Hepatocyte (in vitro differentiated cells): ENCODE measurements at regions not wholly inside any gene's neighbourhood (a gene's known extent, or its start where the extent isn't known, plus 50 kb on each side); places are given as distances from the start of the nearest gene placed in this dataset.
"Not testable (repeated sequence)": the region's sequence is repeated elsewhere in the genome, so short reads cannot be mapped to it uniquely, and the experiment has no call there.

Experiments
- DNase-seq: peaks from one replicate; pipeline ENCODE4 v3.0.0-alpha.2; 2016; ENCODE audit warnings: low spot score
- H2AFZ ChIP-seq: fragments of 200-600 bp; sonication (generic); 2 replicates; pipeline ENCODE4 v1.6.0; 2016; ENCODE audit warnings: antibody characterized with exemption, mild to moderate bottlenecking
- H3K27ac ChIP-seq: fragments of 200-600 bp; sonication (generic); 2 replicates; pipeline ENCODE4 v1.5.1; 2016; ENCODE audit warnings: mild to moderate bottlenecking
- H3K27me3 ChIP-seq: fragments of 200-600 bp; sonication (generic); 2 replicates; pipeline ENCODE4 v1.6.1; 2016
- H3K36me3 ChIP-seq: fragments of 200-600 bp; sonication (generic); replicated peaks from 2 replicates; pipeline ENCODE4 v1.5.1; 2016; ENCODE audit warnings: low read depth; ENCODE audit not compliant: insufficient read depth
- H3K4me1 ChIP-seq: fragments of 200-600 bp; sonication (generic); 2 replicates; pipeline ENCODE4 v1.5.1; 2016; ENCODE audit warnings: mild to moderate bottlenecking, moderate library complexity; ENCODE audit not compliant: insufficient read depth
- H3K4me2 ChIP-seq: fragments of 200-600 bp; sonication (generic); 2 replicates; pipeline ENCODE4 v1.6.0; 2016
- H3K4me3 ChIP-seq: fragments of 200-600 bp; sonication (generic); 2 replicates; pipeline ENCODE4 v1.5.1; 2016; ENCODE audit warnings: mild to moderate bottlenecking
- H3K79me2 ChIP-seq: fragments of 200-600 bp; sonication (generic); 2 replicates; pipeline ENCODE4 v1.6.0; 2017; ENCODE audit warnings: mild to moderate bottlenecking
- H3K9me2 ChIP-seq: fragments of 200-600 bp; sonication (generic); replicated peaks from 2 replicates; pipeline ENCODE4 v1.6.0; 2017; ENCODE audit warnings: mild to moderate bottlenecking; ENCODE audit not compliant: insufficient read depth
- H3K9me3 ChIP-seq: fragments of 200-600 bp; sonication (generic); 2 replicates; pipeline ENCODE4 v1.5.1; 2016; ENCODE audit warnings: low read depth, mild to moderate bottlenecking
- H4K20me1 ChIP-seq: fragments of 200-600 bp; sonication (generic); 2 replicates; pipeline ENCODE4 v1.6.0; 2016; ENCODE audit warnings: mild to moderate bottlenecking; ENCODE audit not compliant: insufficient read depth, poor library complexity, severe bottlenecking
- EZH2 ChIP-seq: fragments of 200-600 bp; sonication (generic); IDR thresholded peaks from 2 replicates; pipeline ENCODE4 v1.6.1; 2016; ENCODE audit warnings: antibody characterized with exemption, mild to moderate bottlenecking, borderline replicate concordance
- EZH2phosphoT487 ChIP-seq: fragments of 200-600 bp; sonication (generic); IDR thresholded peaks from one replicate; pipeline ENCODE4 v1.6.1; 2018; ENCODE audit warnings: antibody characterized with exemption, mild to moderate bottlenecking, low read depth, moderate library complexity; ENCODE audit not compliant: unreplicated experiment, severe bottlenecking
- WGBS: methylation state at CpG from one replicate; pipeline ENCODE4 v1.1.6; 2016; ENCODE audit warnings: low lambda C conversion rate; ENCODE audit errors: missing lambda C conversion rate; 5-methylcytosine and 5-hydroxymethylcytosine counted together
- TF ChIP-seq, protein P1 (sequence below): fragments of 200-600 bp; sonication (generic); IDR thresholded peaks from 2 replicates; pipeline ENCODE4 v1.5.1; 2016; ENCODE audit warnings: antibody characterized with exemption, mild to moderate bottlenecking; ENCODE audit not compliant: poor library complexity

DNA sequence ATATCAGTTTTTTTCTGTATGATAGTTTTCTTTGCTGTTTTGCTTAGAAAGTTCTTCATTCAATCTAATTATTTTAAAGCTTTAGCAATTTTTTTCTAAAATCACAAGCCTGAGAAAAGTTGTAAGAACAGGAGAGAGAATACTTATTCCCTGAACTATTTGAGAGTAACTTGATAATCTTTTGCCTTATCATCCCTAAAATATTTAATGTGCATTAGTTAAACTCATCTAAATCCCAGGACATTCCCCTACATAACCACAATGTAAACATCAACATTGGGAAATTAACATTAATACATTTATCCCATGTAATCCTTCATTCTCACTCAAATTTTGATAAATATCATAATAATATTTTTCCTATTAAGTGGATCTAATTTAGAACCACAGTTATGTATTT lies 241.8 kb downstream of the CD109 start:
- Histone ChIP-seq H3K36me3 (no peaks in the 10 kb centered on the region), H4K20me1 (no peaks in the 10 kb centered on the region), H3K4me3 (no peak overlapping the region), H3K79me2 (no peaks in the 10 kb centered on the region), H3K9me3 (no peaks in the 10 kb centered on the region), H3K4me1 (no peaks in the 10 kb centered on the region), H2AFZ (no peak overlapping the region), H3K27ac (no peak overlapping the region), H3K27me3 (no peaks in the 10 kb centered on the region), H3K9me2 (no peaks in the 10 kb centered on the region), H3K4me2 (no peak overlapping the region)
- TF ChIP-seq EZH2 (no peak), EZH2phosphoT487 (no peak)
- TF ChIP-seq, protein P1, sequence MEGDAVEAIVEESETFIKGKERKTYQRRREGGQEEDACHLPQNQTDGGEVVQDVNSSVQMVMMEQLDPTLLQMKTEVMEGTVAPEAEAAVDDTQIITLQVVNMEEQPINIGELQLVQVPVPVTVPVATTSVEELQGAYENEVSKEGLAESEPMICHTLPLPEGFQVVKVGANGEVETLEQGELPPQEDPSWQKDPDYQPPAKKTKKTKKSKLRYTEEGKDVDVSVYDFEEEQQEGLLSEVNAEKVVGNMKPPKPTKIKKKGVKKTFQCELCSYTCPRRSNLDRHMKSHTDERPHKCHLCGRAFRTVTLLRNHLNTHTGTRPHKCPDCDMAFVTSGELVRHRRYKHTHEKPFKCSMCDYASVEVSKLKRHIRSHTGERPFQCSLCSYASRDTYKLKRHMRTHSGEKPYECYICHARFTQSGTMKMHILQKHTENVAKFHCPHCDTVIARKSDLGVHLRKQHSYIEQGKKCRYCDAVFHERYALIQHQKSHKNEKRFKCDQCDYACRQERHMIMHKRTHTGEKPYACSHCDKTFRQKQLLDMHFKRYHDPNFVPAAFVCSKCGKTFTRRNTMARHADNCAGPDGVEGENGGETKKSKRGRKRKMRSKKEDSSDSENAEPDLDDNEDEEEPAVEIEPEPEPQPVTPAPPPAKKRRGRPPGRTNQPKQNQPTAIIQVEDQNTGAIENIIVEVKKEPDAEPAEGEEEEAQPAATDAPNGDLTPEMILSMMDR: no peak
- no peak for DNase-seq

GRCh38 chr6:73932866-73933265 lies 236.9 kb downstream of the CD109 start:
- Histone ChIP-seq H3K4me1 (no peaks in the 10 kb centered on the region), H3K9me2 (no peaks in the 10 kb centered on the region), H4K20me1 (no peaks in the 10 kb centered on the region), H3K27me3 (no peaks in the 10 kb centered on the region), H3K9me3 (no peaks in the 10 kb centered on the region), H3K4me3 (no peak overlapping the region), H3K4me2 (no peak overlapping the region), H3K79me2 (no peaks in the 10 kb centered on the region), H3K27ac (no peak overlapping the region), H3K36me3 (no peaks in the 10 kb centered on the region), H2AFZ (no peak overlapping the region)
- DNase-seq: no peak
- TF ChIP-seq, protein P1: no peak
- TF ChIP-seq EZH2 (no peak), EZH2phosphoT487 (no peak)

- Histone ChIP-seq H3K4me1 (no peaks in the 10 kb centered on the region), H2AFZ (no peak overlapping the region), H3K9me3 (no peaks in the 10 kb centered on the region), H3K36me3 (no peaks in the 10 kb centered on the region), H3K27ac (no peak overlapping the region), H3K27me3 (no peaks in the 10 kb centered on the region), H3K9me2 (no peaks in the 10 kb centered on the region), H3K4me2 (no peak overlapping the region), H3K79me2 (no peaks in the 10 kb centered on the region), H4K20me1 (no peaks in the 10 kb centered on the region), H3K4me3 (no peak overlapping the region)
- TF ChIP-seq EZH2 (no peak), EZH2phosphoT487 (no peak)
- TF ChIP-seq, protein P1: no peak
- 86% methylated on average over 3 of the region's 3 CpGs for WGBS
- DNase-seq: no peak
Measured at GRCh38 chr6:73929405-73929804, 233.4 kb downstream of the CD109 start.

- H3K79me2 ChIP-seq: no peaks in the 10 kb centered on the region
- H3K4me2 ChIP-seq: no peak overlapping the region
- H3K27ac ChIP-seq: no peak overlapping the region
- H3K36me3 ChIP-seq: no peaks in the 10 kb centered on the region
- no peaks in the 10 kb centered on the region for H3K9me2 ChIP-seq
- TF ChIP-seq, protein P1: no peak
- TF ChIP-seq EZH2phosphoT487 (no peak), EZH2 (no peak)
- no peak for DNase-seq
- H2AFZ ChIP-seq: no peak overlapping the region
- no peaks in the 10 kb centered on the region for H3K9me3 ChIP-seq
- no peaks in the 10 kb centered on the region for H3K27me3 ChIP-seq
- H3K4me1 ChIP-seq: no peaks in the 10 kb centered on the region
- H4K20me1 ChIP-seq: no peaks in the 10 kb centered on the region
- H3K4me3 ChIP-seq: no peak overlapping the region
Measured at GRCh38 chr6:73927421-73927820, 231.4 kb downstream of the CD109 start.

- not testable (repeated sequence) for H3K4me1 ChIP-seq, H3K36me3 ChIP-seq, H3K4me3 ChIP-seq, H3K79me2 ChIP-seq, H3K9me2 ChIP-seq, H3K27ac ChIP-seq, H3K9me3 ChIP-seq, H3K4me2 ChIP-seq, H3K27me3 ChIP-seq, H4K20me1 ChIP-seq, DNase-seq, H2AFZ ChIP-seq
- 96% methylated on average over 8 of the region's 17 CpGs for WGBS
Measured at GRCh38 chr6:73925703-73926102, 229.7 kb downstream of the CD109 start.
